ENCODE measurements at regions not wholly inside any gene's neighbourhood (a gene's known extent, or its start where the extent isn't known, plus 50 kb on each side); places are given as distances from the start of the nearest gene placed in this dataset.

GRCh38 chr10:131439705-131440104 lies 128.2 kb upstream of the TCERG1L start:
- TF ChIP-seq CTCF (IDR thresholded peaks at IDR 0.05; ENCODE audit: poor library complexity, severe bottlenecking), result no peak
- TF ChIP-seq EZH2 (IDR thresholded peaks at IDR 0.05; ENCODE audit: borderline replicate concordance, insufficient read depth, low read length, poor library complexity, severe bottlenecking), result no peak
- TF ChIP-seq, protein P1, sequence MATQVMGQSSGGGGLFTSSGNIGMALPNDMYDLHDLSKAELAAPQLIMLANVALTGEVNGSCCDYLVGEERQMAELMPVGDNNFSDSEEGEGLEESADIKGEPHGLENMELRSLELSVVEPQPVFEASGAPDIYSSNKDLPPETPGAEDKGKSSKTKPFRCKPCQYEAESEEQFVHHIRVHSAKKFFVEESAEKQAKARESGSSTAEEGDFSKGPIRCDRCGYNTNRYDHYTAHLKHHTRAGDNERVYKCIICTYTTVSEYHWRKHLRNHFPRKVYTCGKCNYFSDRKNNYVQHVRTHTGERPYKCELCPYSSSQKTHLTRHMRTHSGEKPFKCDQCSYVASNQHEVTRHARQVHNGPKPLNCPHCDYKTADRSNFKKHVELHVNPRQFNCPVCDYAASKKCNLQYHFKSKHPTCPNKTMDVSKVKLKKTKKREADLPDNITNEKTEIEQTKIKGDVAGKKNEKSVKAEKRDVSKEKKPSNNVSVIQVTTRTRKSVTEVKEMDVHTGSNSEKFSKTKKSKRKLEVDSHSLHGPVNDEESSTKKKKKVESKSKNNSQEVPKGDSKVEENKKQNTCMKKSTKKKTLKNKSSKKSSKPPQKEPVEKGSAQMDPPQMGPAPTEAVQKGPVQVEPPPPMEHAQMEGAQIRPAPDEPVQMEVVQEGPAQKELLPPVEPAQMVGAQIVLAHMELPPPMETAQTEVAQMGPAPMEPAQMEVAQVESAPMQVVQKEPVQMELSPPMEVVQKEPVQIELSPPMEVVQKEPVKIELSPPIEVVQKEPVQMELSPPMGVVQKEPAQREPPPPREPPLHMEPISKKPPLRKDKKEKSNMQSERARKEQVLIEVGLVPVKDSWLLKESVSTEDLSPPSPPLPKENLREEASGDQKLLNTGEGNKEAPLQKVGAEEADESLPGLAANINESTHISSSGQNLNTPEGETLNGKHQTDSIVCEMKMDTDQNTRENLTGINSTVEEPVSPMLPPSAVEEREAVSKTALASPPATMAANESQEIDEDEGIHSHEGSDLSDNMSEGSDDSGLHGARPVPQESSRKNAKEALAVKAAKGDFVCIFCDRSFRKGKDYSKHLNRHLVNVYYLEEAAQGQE (IDR thresholded peaks at IDR 0.05; ENCODE audit: borderline replicate concordance), result no peak
- TF ChIP-seq POLR2AphosphoS5 (IDR thresholded peaks at IDR 0.05), result no peak
